ENCODE measurements at regions not wholly inside any gene's neighbourhood (a gene's known extent, or its start where the extent isn't known, plus 50 kb on each side); places are given as distances from the start of the nearest gene placed in this dataset.

- Histone ChIP-seq H3K27ac (ENCODE audit: low read depth, low read length) (no peak overlapping the region), H3K27me3 (ENCODE audit: insufficient read depth, low read length) (no peaks in the 10 kb centered on the region), H3K9me3 (ENCODE audit: control insufficient read depth in 1 of 2, insufficient read depth in 1 of 2, low read depth in 1 of 2, low read length in 2 of 2) (no peaks in the 10 kb centered on the region), H4K20me1 (ENCODE audit: insufficient read depth) (no peaks in the 10 kb centered on the region), H3K4me3 (replicated peaks in 1 of 2; ENCODE audit: low read depth in 1 of 2, low read length in 2 of 2) (no peak overlapping the region), H3K9me2 (ENCODE audit: insufficient read depth) (no peaks in the 10 kb centered on the region), H3K4me2 (ENCODE audit: low read length) (no peak overlapping the region), H3K79me2 (ENCODE audit: insufficient read depth, low read length) (no peaks in the 10 kb centered on the region), H3K36me3 (ENCODE audit: control insufficient read depth in 1 of 2, insufficient read depth in 2 of 2, low read length in 2 of 2) (no peaks in the 10 kb centered on the region), H3K9ac (ENCODE audit: low read length) (no peak overlapping the region), H2AFZ (ENCODE audit: low read depth, low read length, poor library complexity, severe bottlenecking) (no peak overlapping the region), H3K4me1 (ENCODE audit: control insufficient read depth in 1 of 2, insufficient read depth in 2 of 2, low read length in 2 of 2) (peaks cover 0 to 4% of the 10 kb centered on the region in 2 experiments; a peak in 1 of 4 replicates)
- DNase-seq (ENCODE audit: low read depth, low spot score): no peak
- TF ChIP-seq CTCF (IDR thresholded peaks at IDR 0.05 in 2 of 3, conservative IDR thresholded peaks at IDR 0.05 in 1 of 3; ENCODE audit: borderline replicate concordance in 1 of 3, insufficient read depth in 1 of 3, low read depth in 2 of 3, low read length in 2 of 3) (peak; percentile 8 to 43 (median 40); a peak in 4 of 6 replicates), ZNF274 (IDR thresholded peaks at IDR 0.05; ENCODE audit: low read depth, low read length) (no peak)
- ChIA-PET CTCF (interaction anchor here (1.3 kb wide), 1 partner anchor 15 kb away, joined by 4 read pairs; no protein-coding TSS in a partner anchor), POLR2A (no interaction called here), RAD21 (ENCODE audit: low non-redundant PET in 1 of 2, low total read pairs in 2 of 2, uncharacterized antibody in 2 of 2, unreplicated experiment in 2 of 2) (no interaction called here)
- no TSS peak for BruUV-seq (replicated peaks)
- ATAC-seq: peak; percentile 69
- intact Hi-C loops (cut with micrococcal nuclease): no loop called here
Measured at GRCh38 chr21:43355925-43356289, 71.0 kb downstream of the SIK1 start.

- ChIA-PET CTCF (interaction anchor here (1.3 kb wide), 1 partner anchor 15 kb away, joined by 4 read pairs; no protein-coding TSS in a partner anchor), POLR2A (no interaction called here), RAD21 (ENCODE audit: low non-redundant PET in 1 of 2, low total read pairs in 2 of 2, uncharacterized antibody in 2 of 2, unreplicated experiment in 2 of 2) (no interaction called here)
- H3K9ac ChIP-seq (ENCODE audit: low read length): no peak overlapping the region
- no peaks in the 10 kb centered on the region for H3K36me3 ChIP-seq (ENCODE audit: control insufficient read depth in 1 of 2, insufficient read depth in 2 of 2, low read length in 2 of 2)
- H3K79me2 ChIP-seq (ENCODE audit: insufficient read depth, low read length): no peaks in the 10 kb centered on the region
- no peaks in the 10 kb centered on the region for H3K9me2 ChIP-seq (ENCODE audit: insufficient read depth)
- BruUV-seq (replicated peaks): no TSS peak
- DNase-seq (ENCODE audit: low read depth, low spot score): no peak
- no peaks in the 10 kb centered on the region for H4K20me1 ChIP-seq (ENCODE audit: insufficient read depth)
- no peak overlapping the region for H3K4me3 ChIP-seq (replicated peaks in 1 of 2; ENCODE audit: low read depth in 1 of 2, low read length in 2 of 2)
- no peak for ATAC-seq
- no peaks in the 10 kb centered on the region for H3K9me3 ChIP-seq (ENCODE audit: control insufficient read depth in 1 of 2, insufficient read depth in 1 of 2, low read depth in 1 of 2, low read length in 2 of 2)
- intact Hi-C loops (cut with micrococcal nuclease): no loop called here
- peaks cover 0 to 4% of the 10 kb centered on the region in 2 experiments; a peak in 1 of 4 replicates for H3K4me1 ChIP-seq (ENCODE audit: control insufficient read depth in 1 of 2, insufficient read depth in 2 of 2, low read length in 2 of 2)
- H3K4me2 ChIP-seq (ENCODE audit: low read length): no peak overlapping the region
- no peaks in the 10 kb centered on the region for H3K27me3 ChIP-seq (ENCODE audit: insufficient read depth, low read length)
- H3K27ac ChIP-seq (ENCODE audit: low read depth, low read length): no peak overlapping the region
- H2AFZ ChIP-seq (ENCODE audit: low read depth, low read length, poor library complexity, severe bottlenecking): no peak overlapping the region
- no peak for TF ChIP-seq JUND (IDR thresholded peaks at IDR 0.05)
- TF ChIP-seq ZBTB33 (IDR thresholded peaks at IDR 0.05; ENCODE audit: extremely low read depth, insufficient replicate concordance, low read length): no peak
- TF ChIP-seq SRF (IDR thresholded peaks at IDR 0.05; ENCODE audit: low read depth): no peak
- TF ChIP-seq RAD21 (IDR thresholded peaks at IDR 0.05; ENCODE audit: low read depth): no peak
- no peak for TF ChIP-seq CTCF (IDR thresholded peaks at IDR 0.05 in 2 of 3, conservative IDR thresholded peaks at IDR 0.05 in 1 of 3; ENCODE audit: borderline replicate concordance in 1 of 3, insufficient read depth in 1 of 3, low read depth in 2 of 3, low read length in 2 of 3)
- TF ChIP-seq POLR2A (IDR thresholded peaks at IDR 0.05; ENCODE audit: borderline replicate concordance, extremely low read depth, insufficient read depth, insufficient read length): no peak
- TF ChIP-seq CBX3 (IDR thresholded peaks at IDR 0.05; ENCODE audit: low read depth): no peak
- no peak for TF ChIP-seq TCF7L2 (IDR thresholded peaks at IDR 0.05; ENCODE audit: borderline replicate concordance, extremely low read depth, insufficient read depth, insufficient read length)
- TF ChIP-seq CEBPB (IDR thresholded peaks at IDR 0.05; ENCODE audit: low read depth): no peak
Measured at GRCh38 chr21:43355266-43355924, 71.5 kb downstream of the SIK1 start.

All from HCT116 (cell line).